ENCODE measurements at regions not wholly inside any gene's neighbourhood (a gene's known extent, or its start where the extent isn't known, plus 50 kb on each side); places are given as distances from the start of the nearest gene placed in this dataset.

- H3K36me3 ChIP-seq: no peaks in the 10 kb centered on the region
- whole genome bisulfite sequencing, 2 donors: 60 to 61% methylated on average over 6 of the region's 6 CpGs
- TF ChIP-seq EP300 (IDR thresholded peaks at IDR 0.05) (no peak), CTCF (IDR thresholded peaks at IDR 0.05) (no peak), POLR2A (IDR thresholded peaks at IDR 0.05) (no peak)
Observed at GRCh38 chr4:159021597-159022385, 81.1 kb upstream of the RAPGEF2 start.

GRCh38 chr4:159023741-159024140, 79.1 kb upstream of the RAPGEF2 start:
- H3K27me3 ChIP-seq: no peaks in the 10 kb centered on the region
- no peak overlapping the region for H3K27ac ChIP-seq
- H3K9me3 ChIP-seq: no peaks in the 10 kb centered on the region
- TF ChIP-seq POLR2A (IDR thresholded peaks at IDR 0.05) (no peak), EP300 (IDR thresholded peaks at IDR 0.05) (no peak), CTCF (IDR thresholded peaks at IDR 0.05) (no peak)
- no peak for DNase-seq (ENCODE audit: low spot score in 2 of 2)
- no peaks in the 10 kb centered on the region for H3K36me3 ChIP-seq
- H3K4me1 ChIP-seq: peaks cover 0 to 6% (median 0%) of the 10 kb centered on the region in 4 donors
- no peak overlapping the region for H3K4me3 ChIP-seq
- 56 to 63% methylated on average over 3 of the region's 3 CpGs for WGBS, 2 donors

More at GRCh38 chr4:159021597-159022385, 81.1 kb upstream of the RAPGEF2 start:
- Histone ChIP-seq H3K27ac (no peak overlapping the region), H3K4me1 (peaks cover 0 to 3% (median under 1%) of the 10 kb centered on the region in 4 donors), H3K9me3 (no peaks in the 10 kb centered on the region), H3K4me3 (no peak overlapping the region), H3K27me3 (no peaks in the 10 kb centered on the region)
- no peak for DNase-seq (ENCODE audit: low spot score in 2 of 2)

GRCh38 chr4:159024266-159024665, 78.6 kb upstream of the RAPGEF2 start:
- 63 to 67% methylated on average over 5 of the region's 5 CpGs for WGBS, 2 donors
- TF ChIP-seq POLR2A (IDR thresholded peaks at IDR 0.05): no peak
- no peaks in the 10 kb centered on the region for H3K27me3 ChIP-seq
- peaks cover 0 to 6% (median 0%) of the 10 kb centered on the region in 4 donors for H3K4me1 ChIP-seq
- no peaks in the 10 kb centered on the region for H3K9me3 ChIP-seq
- H3K27ac ChIP-seq: no peak overlapping the region
- no peak for DNase-seq (ENCODE audit: low spot score in 2 of 2)
- H3K36me3 ChIP-seq: no peaks in the 10 kb centered on the region
- no peak overlapping the region for H3K4me3 ChIP-seq

GRCh38 chr4:159024828-159025227, 78.1 kb upstream of the RAPGEF2 start:
- WGBS, 2 donors: 100% methylated on average over 3 of the region's 3 CpGs
- Histone ChIP-seq H3K4me1 (peaks cover 0 to 6% (median 0%) of the 10 kb centered on the region in 4 donors), H3K36me3 (no peaks in the 10 kb centered on the region), H3K4me3 (no peak overlapping the region), H3K27me3 (no peaks in the 10 kb centered on the region), H3K9me3 (no peaks in the 10 kb centered on the region), H3K27ac (no peak overlapping the region)
- TF ChIP-seq EP300 (IDR thresholded peaks at IDR 0.05) (no peak), CTCF (IDR thresholded peaks at IDR 0.05) (no peak), POLR2A (IDR thresholded peaks at IDR 0.05) (no peak)
- no peak for DNase-seq (ENCODE audit: low spot score in 2 of 2)

GRCh38 chr4:159026329-159026728, 76.5 kb upstream of the RAPGEF2 start:
- no peak for DNase-seq (ENCODE audit: low spot score in 2 of 2)
- no peaks in the 10 kb centered on the region for H3K27me3 ChIP-seq
- no peaks in the 10 kb centered on the region for H3K36me3 ChIP-seq
- no peak overlapping the region for H3K27ac ChIP-seq
- peaks cover 0 to 6% (median 0%) of the 10 kb centered on the region in 4 donors for H3K4me1 ChIP-seq
- TF ChIP-seq POLR2A (IDR thresholded peaks at IDR 0.05): no peak
- TF ChIP-seq CTCF (IDR thresholded peaks at IDR 0.05): no peak
- no peak for TF ChIP-seq EP300 (IDR thresholded peaks at IDR 0.05)
- H3K9me3 ChIP-seq: no peaks in the 10 kb centered on the region
- H3K4me3 ChIP-seq: no peak overlapping the region
